Peyer's patch (tissue), 4 donors: ENCODE measurements at regions not wholly inside any gene's neighbourhood (a gene's known extent, or its start where the extent isn't known, plus 50 kb on each side); places are given as distances from the start of the nearest gene placed in this dataset.

Experiments used
- DNase-seq, 3 donors: peaks; one replicate each; pipeline ENCODE4 v3.0.0-alpha.2; 2017 to 2019
- H3K27ac ChIP-seq, 4 donors: fragments of 200-600 bp; sonication (generic); one replicate each; pipeline ENCODE4 v1.5.1; 2016 to 2019
- H3K27me3 ChIP-seq, 2 donors: fragments of 200-600 bp; sonication (generic); one replicate each; pipeline ENCODE4 v1.5.1; 2019
- H3K36me3 ChIP-seq, 3 donors: fragments of 200-600 bp; sonication (generic); one replicate each; pipeline ENCODE4 v1.5.1; 2016 to 2019
- H3K4me1 ChIP-seq, 4 donors: fragments of 200-600 bp; sonication (generic); one replicate each; pipeline ENCODE4 v1.5.1; 2016 to 2019
- H3K4me3 ChIP-seq, 4 donors: fragments of 200-600 bp; sonication (generic); 1 replicate in 3 of 4; 2 replicates in 1 of 4; pipeline ENCODE4 v1.5.1; 2016 to 2019; ENCODE audit warnings: mild to moderate bottlenecking in 1 of 4
- H3K9me3 ChIP-seq, 4 donors: fragments of 200-600 bp; sonication (generic); one replicate each; pipeline ENCODE4 v1.5.1; 2016 to 2019; ENCODE audit warnings: mild to moderate bottlenecking in 1 of 4
- POLR2A ChIP-seq, 2 donors: fragments of 450-650 bp; IDR thresholded peaks; one replicate each; pipeline ENCODE4 v1.5.1; 2017; ENCODE audit warnings: antibody characterized with exemption in 2 of 2, mild to moderate bottlenecking in 2 of 2, moderate library complexity in 2 of 2
- TF ChIP-seq, protein P1 (sequence below), 6 experiments: fragments of 450-650 bp in 4 of 6; fragments of 200-600 bp in 2 of 6; sonication (generic) in 1 of 6; IDR thresholded peaks; one replicate each; pipeline ENCODE4 v1.5.1; 2017 to 2019; ENCODE audit warnings: antibody characterized with exemption in 6 of 6, mild to moderate bottlenecking in 3 of 6, moderate library complexity in 1 of 6

DNA sequence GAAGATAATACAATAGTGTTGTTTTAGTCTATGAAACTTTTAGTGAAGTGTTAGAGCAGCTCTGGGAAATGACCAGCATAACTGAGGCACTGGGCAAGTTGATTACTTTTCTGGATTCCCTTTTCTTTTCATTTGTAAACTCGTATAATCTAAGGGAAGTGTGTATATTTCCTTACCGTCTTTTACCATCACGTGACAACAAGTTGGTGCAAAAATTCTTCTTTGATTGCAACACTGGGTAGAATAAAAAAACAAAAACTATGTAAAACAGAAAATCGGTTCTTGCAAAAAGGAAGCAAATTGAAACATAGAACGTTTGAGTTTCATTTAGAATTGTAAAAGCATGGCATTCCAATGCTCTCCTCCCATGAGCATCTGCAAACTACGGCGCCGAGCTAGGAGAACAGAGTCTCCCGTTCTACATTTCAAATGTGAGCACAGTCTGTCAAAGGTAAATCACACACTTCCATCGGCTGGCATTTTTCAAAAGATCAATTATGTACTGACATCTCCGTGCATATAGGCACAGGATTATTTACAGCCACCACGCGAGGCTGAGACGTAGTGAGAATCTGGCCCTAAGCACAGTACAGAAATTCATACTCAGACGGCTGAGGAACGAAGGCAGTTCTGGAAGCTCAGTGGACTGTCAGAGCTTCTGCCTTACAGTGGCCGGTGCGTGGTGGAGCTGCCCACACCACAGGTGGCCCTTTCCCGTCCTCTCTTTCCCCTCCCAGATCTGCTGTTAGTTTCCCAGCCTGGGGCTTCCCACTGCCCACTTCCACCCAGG is 314.0 kb downstream of the BMP7 start:
- TF ChIP-seq, protein P1, sequence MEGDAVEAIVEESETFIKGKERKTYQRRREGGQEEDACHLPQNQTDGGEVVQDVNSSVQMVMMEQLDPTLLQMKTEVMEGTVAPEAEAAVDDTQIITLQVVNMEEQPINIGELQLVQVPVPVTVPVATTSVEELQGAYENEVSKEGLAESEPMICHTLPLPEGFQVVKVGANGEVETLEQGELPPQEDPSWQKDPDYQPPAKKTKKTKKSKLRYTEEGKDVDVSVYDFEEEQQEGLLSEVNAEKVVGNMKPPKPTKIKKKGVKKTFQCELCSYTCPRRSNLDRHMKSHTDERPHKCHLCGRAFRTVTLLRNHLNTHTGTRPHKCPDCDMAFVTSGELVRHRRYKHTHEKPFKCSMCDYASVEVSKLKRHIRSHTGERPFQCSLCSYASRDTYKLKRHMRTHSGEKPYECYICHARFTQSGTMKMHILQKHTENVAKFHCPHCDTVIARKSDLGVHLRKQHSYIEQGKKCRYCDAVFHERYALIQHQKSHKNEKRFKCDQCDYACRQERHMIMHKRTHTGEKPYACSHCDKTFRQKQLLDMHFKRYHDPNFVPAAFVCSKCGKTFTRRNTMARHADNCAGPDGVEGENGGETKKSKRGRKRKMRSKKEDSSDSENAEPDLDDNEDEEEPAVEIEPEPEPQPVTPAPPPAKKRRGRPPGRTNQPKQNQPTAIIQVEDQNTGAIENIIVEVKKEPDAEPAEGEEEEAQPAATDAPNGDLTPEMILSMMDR (IDR thresholded peaks at IDR 0.05), result no peak
- TF ChIP-seq POLR2A (IDR thresholded peaks at IDR 0.05), result no peak
- no peak overlapping the region for H3K4me3 ChIP-seq

DNA sequence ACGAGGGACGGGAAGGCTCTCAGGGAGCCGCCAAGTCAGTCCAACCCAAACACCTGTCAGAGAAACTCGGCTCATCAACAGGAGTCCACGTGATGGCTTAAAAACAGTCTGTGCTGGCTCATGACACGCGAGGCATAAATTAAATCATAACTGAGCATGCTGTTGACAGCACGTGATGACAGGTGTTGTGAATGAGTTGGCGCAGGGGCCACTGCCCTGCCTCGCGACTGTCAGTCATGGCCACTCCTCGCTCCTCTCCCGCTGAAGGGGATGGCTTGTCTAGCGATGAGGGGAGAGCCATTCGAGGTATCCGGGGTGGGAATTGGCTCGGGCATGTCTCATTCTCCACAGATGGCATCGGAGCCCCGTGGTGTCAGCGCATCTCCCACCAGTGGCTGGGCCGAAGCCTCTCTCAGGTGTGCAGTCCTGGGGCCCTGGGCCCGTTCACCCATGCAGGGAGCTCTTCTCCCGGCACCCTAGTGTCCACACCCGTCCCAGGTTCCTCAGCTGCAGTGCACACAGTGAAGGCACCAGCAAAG is 313.3 kb downstream of the BMP7 start:
- H3K36me3 ChIP-seq, result no peaks in the 10 kb centered on the region
- H3K4me1 ChIP-seq, result no peaks in the 10 kb centered on the region
- no peaks in the 10 kb centered on the region for H3K27me3 ChIP-seq
- no peak overlapping the region for H3K27ac ChIP-seq
- H3K4me3 ChIP-seq, result no peak overlapping the region
- TF ChIP-seq, protein P1 (IDR thresholded peaks at IDR 0.05), result no peak
- TF ChIP-seq POLR2A (IDR thresholded peaks at IDR 0.05), result no peak
- H3K9me3 ChIP-seq, result no peaks in the 10 kb centered on the region
- no peak for DNase-seq

More for the DNA sequence above, 314.0 kb downstream of the BMP7 start:
- H3K36me3 ChIP-seq, result no peaks in the 10 kb centered on the region
- no peaks in the 10 kb centered on the region for H3K4me1 ChIP-seq
- no peak overlapping the region for H3K27ac ChIP-seq
- DNase-seq, result no peak
- H3K27me3 ChIP-seq, result no peaks in the 10 kb centered on the region
- H3K9me3 ChIP-seq, result no peaks in the 10 kb centered on the region

DNA sequence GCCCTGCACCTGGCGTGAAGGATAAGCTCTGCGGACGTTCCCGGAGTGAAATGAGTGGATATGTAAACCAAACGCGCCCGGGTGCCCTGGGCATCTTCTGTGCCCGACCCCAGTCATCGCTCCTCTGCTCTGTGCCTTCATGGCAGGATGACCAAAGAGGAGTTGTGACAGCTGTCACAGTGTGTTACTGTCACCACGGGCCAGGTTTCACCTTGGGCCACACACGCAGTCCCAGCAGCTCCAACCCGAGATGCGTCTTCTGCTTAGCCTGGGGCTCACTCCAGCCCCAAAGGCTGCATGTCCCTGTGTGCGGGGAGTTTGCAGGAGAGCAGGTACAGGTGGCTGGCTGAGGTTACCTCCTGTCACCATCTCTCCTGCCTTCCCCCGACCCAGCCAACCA is 311.6 kb downstream of the BMP7 start:
- TF ChIP-seq POLR2A (IDR thresholded peaks at IDR 0.05), result no peak
- TF ChIP-seq, protein P1 (IDR thresholded peaks at IDR 0.05), result no peak
- Histone ChIP-seq H3K4me3 (no peak overlapping the region), H3K27me3 (no peaks in the 10 kb centered on the region), H3K27ac (no peak overlapping the region), H3K36me3 (no peaks in the 10 kb centered on the region), H3K4me1 (no peaks in the 10 kb centered on the region), H3K9me3 (no peaks in the 10 kb centered on the region)
- no peak for DNase-seq

DNA sequence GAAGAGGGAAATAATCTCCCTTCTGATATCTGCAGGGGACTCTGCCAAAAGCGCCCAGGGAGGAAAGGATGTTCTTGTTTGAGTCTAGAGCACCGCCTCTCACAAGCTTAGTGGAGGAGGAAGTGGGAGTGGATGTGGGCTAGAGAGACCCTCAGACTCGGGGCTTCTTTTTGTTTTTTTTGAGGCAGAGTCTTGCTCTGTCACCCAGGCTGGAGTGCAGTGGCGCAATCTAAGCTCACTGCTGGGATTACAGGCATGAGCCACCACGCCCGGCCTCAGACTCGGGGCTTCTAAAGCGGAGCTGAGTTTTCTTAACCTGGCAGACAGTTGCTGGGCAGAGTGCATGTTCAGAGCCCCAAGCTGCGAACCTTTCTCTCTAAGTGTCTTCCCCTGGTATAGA is 310.8 kb downstream of the BMP7 start:
- Histone ChIP-seq H3K4me3 (no peak overlapping the region), H3K27me3 (no peaks in the 10 kb centered on the region), H3K9me3 (no peaks in the 10 kb centered on the region)

DNA sequence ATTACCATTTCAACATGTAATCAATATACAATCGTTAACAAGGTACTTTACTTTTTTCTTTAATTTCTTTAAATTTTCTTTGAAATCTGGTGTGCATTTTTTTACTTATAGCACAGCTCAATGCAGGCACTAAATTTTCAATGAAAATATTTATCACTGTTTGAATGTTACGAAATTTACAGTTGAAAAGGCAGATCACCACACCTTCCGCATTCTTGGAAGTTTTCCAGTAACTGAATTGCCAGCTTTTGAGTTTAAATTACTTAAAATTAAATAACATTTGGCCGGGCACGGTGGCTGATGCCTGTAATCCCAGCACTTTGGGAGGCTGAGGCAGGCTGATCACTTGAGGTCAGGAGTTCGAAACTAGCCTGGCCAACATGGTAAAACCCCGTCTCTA is 309.9 kb downstream of the BMP7 start:
- Histone ChIP-seq H3K36me3 (no peaks in the 10 kb centered on the region), H3K27me3 (no peaks in the 10 kb centered on the region), H3K4me1 (no peaks in the 10 kb centered on the region), H3K27ac (no peak overlapping the region), H3K9me3 (no peaks in the 10 kb centered on the region), H3K4me3 (no peak overlapping the region)
- TF ChIP-seq, protein P1 (IDR thresholded peaks at IDR 0.05), result no peak
- no peak for TF ChIP-seq POLR2A (IDR thresholded peaks at IDR 0.05)
- no peak for DNase-seq

More for the DNA sequence above, 310.8 kb downstream of the BMP7 start:
- DNase-seq, result no peak
- TF ChIP-seq, protein P1 (IDR thresholded peaks at IDR 0.05), result no peak
- no peak for TF ChIP-seq POLR2A (IDR thresholded peaks at IDR 0.05)
- Histone ChIP-seq H3K27ac (no peak overlapping the region), H3K4me1 (no peaks in the 10 kb centered on the region), H3K36me3 (no peaks in the 10 kb centered on the region)
